HEK293 (cell line): ENCODE measurements at regions not wholly inside any gene's neighbourhood (a gene's known extent, or its start where the extent isn't known, plus 50 kb on each side); places are given as distances from the start of the nearest gene placed in this dataset.
"Not testable (repeated sequence)": the region's sequence is repeated elsewhere in the genome, so short reads cannot be mapped to it uniquely, and the experiment has no call there.

Experiments
- EGR2 ChIP-seq: fragments of 450-650 bp; formaldehyde crosslinking; IDR thresholded peaks from 2 replicates; pipeline ENCODE4 v1.5.1; 2016; ENCODE audit warnings: low read depth, missing biosample characterization, missing genetic modification characterization
- GLI2 ChIP-seq: fragments of 450-650 bp; formaldehyde crosslinking; IDR thresholded peaks from 2 replicates; pipeline ENCODE4; 2017; ENCODE audit warnings: missing biosample characterization, missing genetic modification characterization, low read depth, borderline replicate concordance
- KLF16 ChIP-seq: fragments of 450-650 bp; formaldehyde crosslinking; IDR thresholded peaks from 2 replicates; pipeline ENCODE4 v1.5.1; 2017; ENCODE audit warnings: missing biosample characterization, missing genetic modification characterization
- ZBTB8A ChIP-seq: fragments of 450-650 bp; formaldehyde crosslinking; IDR thresholded peaks from 2 replicates; pipeline ENCODE4 v1.5.1; 2016; ENCODE audit warnings: missing biosample characterization, missing genetic modification characterization
- ZNF174 ChIP-seq: fragments of 450-650 bp; formaldehyde crosslinking; IDR thresholded peaks from 2 replicates; pipeline ENCODE4 v1.5.0; 2017; ENCODE audit warnings: missing biosample characterization, mild to moderate bottlenecking, missing genetic modification characterization
- ZNF23 ChIP-seq: fragments of 450-650 bp; formaldehyde crosslinking; IDR thresholded peaks from 2 replicates; pipeline ENCODE4 v1.5.1; 2016; ENCODE audit warnings: missing biosample characterization, missing genetic modification characterization, borderline replicate concordance
- ZNF302 ChIP-seq: fragments of 450-650 bp; formaldehyde crosslinking; IDR thresholded peaks from 2 replicates; pipeline ENCODE4 v1.5.1; 2016; ENCODE audit warnings: missing biosample characterization, missing genetic modification characterization, low read depth
- ZNF768 ChIP-seq: fragments of 450-650 bp; formaldehyde crosslinking; IDR thresholded peaks from 2 replicates; pipeline ENCODE4 v1.5.1; 2018; ENCODE audit warnings: missing biosample characterization, mild to moderate bottlenecking, missing genetic modification characterization
- TF ChIP-seq, protein P1 (sequence below): fragments of 450-650 bp; formaldehyde crosslinking; IDR thresholded peaks from 2 replicates; pipeline ENCODE4 v1.5.1; 2016; ENCODE audit warnings: missing biosample characterization, missing genetic modification characterization
- TF ChIP-seq, protein P2 (sequence below): fragments of 450-650 bp; formaldehyde crosslinking; optimal IDR thresholded peaks from 2 replicates; pipeline ENCODE3; 2016; ENCODE audit warnings: missing biosample characterization, mild to moderate bottlenecking, missing genetic modification characterization
- TF ChIP-seq, protein P3 (sequence below): fragments of 450-650 bp; formaldehyde crosslinking; IDR thresholded peaks from 2 replicates; pipeline ENCODE4 v1.5.1; 2016; ENCODE audit warnings: missing biosample characterization, missing genetic modification characterization
- TF ChIP-seq, protein P4 (sequence below): fragments of 450-650 bp; formaldehyde crosslinking; IDR thresholded peaks from 2 replicates; pipeline ENCODE4 v1.5.1; 2016; ENCODE audit warnings: missing biosample characterization, missing genetic modification characterization

DNA sequence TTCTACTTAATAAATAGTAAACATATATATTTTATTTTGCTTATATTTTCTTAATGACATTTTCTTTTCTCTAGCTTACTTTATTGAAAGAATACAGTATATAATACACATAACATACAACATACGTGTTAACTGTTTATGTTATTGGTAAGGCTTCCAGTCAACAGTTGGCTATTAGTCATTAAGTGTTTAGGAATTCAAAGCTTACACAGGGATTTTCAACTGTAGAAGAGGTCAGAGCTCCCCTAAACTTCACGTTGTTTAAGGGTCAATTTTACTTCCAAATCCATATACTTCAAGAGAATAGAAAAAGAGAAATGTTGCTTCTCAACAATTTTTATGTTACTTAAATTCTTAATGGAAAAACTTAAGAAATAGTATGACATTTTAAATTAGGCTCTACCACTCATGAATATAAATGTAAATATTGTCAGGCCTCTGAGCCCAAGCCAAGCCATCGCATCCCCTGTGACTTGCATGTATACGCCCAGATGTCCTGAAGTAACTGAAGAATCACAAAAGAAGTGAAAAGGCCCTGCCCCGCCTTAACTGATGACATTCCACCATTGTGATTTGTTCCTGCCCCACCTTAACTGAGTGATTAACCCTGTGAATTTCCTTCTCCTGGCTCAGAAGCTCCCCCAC lies 456.5 kb upstream of the NETO1 start:
- TF ChIP-seq, protein P1, sequence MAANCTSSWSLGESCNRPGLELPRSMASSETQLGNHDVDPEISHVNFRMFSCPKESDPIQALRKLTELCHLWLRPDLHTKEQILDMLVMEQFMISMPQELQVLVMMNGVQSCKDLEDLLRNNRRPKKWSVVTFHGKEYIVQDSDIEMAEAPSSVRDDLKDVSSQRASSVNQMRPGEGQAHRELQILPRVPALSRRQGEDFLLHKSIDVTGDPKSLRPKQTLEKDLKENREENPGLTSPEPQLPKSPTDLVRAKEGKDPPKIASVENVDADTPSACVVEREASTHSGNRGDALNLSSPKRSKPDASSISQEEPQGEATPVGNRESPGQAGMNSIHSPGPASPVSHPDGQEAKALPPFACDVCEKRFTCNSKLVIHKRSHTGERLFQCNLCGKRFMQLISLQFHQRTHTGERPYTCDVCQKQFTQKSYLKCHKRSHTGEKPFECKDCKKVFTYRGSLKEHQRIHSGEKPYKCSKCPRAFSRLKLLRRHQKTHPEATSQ (tag by site-specific recombination): not testable (repeated sequence)
- not testable (repeated sequence) for TF ChIP-seq ZNF302 (tag by site-specific recombination); KLF16 (tag by site-specific recombination); ZBTB8A; ZNF174 (tag by site-specific recombination); GLI2 (tag by site-specific recombination); ZNF23 (tag by site-specific recombination); ZNF768; EGR2
- TF ChIP-seq, protein P2, sequence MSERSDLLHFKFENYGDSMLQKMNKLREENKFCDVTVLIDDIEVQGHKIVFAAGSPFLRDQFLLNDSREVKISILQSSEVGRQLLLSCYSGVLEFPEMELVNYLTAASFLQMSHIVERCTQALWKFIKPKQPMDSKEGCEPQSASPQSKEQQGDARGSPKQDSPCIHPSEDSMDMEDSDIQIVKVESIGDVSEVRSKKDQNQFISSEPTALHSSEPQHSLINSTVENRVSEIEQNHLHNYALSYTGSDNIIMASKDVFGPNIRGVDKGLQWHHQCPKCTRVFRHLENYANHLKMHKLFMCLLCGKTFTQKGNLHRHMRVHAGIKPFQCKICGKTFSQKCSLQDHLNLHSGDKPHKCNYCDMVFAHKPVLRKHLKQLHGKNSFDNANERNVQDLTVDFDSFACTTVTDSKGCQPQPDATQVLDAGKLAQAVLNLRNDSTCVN (tag by site-specific recombination): not testable (repeated sequence)
- TF ChIP-seq, protein P3, sequence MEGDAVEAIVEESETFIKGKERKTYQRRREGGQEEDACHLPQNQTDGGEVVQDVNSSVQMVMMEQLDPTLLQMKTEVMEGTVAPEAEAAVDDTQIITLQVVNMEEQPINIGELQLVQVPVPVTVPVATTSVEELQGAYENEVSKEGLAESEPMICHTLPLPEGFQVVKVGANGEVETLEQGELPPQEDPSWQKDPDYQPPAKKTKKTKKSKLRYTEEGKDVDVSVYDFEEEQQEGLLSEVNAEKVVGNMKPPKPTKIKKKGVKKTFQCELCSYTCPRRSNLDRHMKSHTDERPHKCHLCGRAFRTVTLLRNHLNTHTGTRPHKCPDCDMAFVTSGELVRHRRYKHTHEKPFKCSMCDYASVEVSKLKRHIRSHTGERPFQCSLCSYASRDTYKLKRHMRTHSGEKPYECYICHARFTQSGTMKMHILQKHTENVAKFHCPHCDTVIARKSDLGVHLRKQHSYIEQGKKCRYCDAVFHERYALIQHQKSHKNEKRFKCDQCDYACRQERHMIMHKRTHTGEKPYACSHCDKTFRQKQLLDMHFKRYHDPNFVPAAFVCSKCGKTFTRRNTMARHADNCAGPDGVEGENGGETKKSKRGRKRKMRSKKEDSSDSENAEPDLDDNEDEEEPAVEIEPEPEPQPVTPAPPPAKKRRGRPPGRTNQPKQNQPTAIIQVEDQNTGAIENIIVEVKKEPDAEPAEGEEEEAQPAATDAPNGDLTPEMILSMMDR (tag by site-specific recombination): not testable (repeated sequence)
- TF ChIP-seq, protein P4, sequence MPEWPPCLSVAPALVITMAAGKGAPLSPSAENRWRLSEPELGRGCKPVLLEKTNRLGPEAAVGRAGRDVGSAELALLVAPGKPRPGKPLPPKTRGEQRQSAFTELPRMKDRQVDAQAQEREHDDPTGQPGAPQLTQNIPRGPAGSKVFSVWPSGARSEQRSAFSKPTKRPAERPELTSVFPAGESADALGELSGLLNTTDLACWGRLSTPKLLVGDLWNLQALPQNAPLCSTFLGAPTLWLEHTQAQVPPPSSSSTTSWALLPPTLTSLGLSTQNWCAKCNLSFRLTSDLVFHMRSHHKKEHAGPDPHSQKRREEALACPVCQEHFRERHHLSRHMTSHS (tag by site-specific recombination): not testable (repeated sequence)
